ENCODE measurements at regions not wholly inside any gene's neighbourhood (a gene's known extent, or its start where the extent isn't known, plus 50 kb on each side); places are given as distances from the start of the nearest gene placed in this dataset.

GRCh38 chr2:131828164-131828561 is 300.5 kb downstream of the CCDC74A start:
- TF ChIP-seq CTCF (IDR thresholded peaks at IDR 0.05) = no peak
- TF ChIP-seq POLR2A (IDR thresholded peaks at IDR 0.05) = no peak
